IMR-90 (cell line): ENCODE measurements at regions not wholly inside any gene's neighbourhood (a gene's known extent, or its start where the extent isn't known, plus 50 kb on each side); places are given as distances from the start of the nearest gene placed in this dataset.

Source experiments
- ATAC-seq: fragments of 200-7000 bp; cut with Tn5 transposase; 2 replicates; pipeline ENCODE4 v1.9.1; 2020; ENCODE audit warnings: low read depth, mild to moderate bottlenecking, moderate library complexity
- BruUV-seq: library from RNA; stranded (reverse); fragments of 400-500 nt; replicated peaks from 2 replicates; lab custom pipeline; 2021; lab: Mats Ljungman, UMichigan
- CTCF ChIA-PET: fragments of 300-600 bp; formaldehyde crosslinking; extraction: SDS; loops from one replicate; lab custom pipeline; 2021; ENCODE audit warnings: antibody characterized with exemption; lab: Yijun Ruan, JAX
- POLR2A ChIA-PET: fragments of 300-600 bp; sonication (Branson Sonifier 250); formaldehyde crosslinking; loops from one replicate; lab custom pipeline; 2022; ENCODE audit warnings: antibody characterized with exemption; ENCODE audit not compliant: unreplicated experiment; lab: Charles Lee
- DNase-seq: peaks from one replicate; pipeline ENCODE4 v3.0.0; 2013
- H2AFZ ChIP-seq: replicated peaks from 2 replicates; pipeline ENCODE3; 2013; ENCODE audit warnings: low read length, mild to moderate bottlenecking; ENCODE audit not compliant: poor library complexity
- H2AK5ac ChIP-seq: 2 replicates; pipeline ENCODE4 v1.6.1; 2013; ENCODE audit warnings: low read depth, low read length, inconsistent platforms
- H2AK9ac ChIP-seq: replicated peaks from 2 replicates; pipeline ENCODE3; 2013; ENCODE audit warnings: mild to moderate bottlenecking, low read depth, low read length, moderate library complexity; ENCODE audit not compliant: poor library complexity
- H2BK120ac ChIP-seq: 2 replicates; pipeline ENCODE4 v1.6.1; 2013; ENCODE audit warnings: low read depth, low read length, inconsistent platforms
- H2BK15ac ChIP-seq: 3 replicates; pipeline ENCODE4 v1.6.1; 2013; ENCODE audit warnings: low read depth, low read length, inconsistent platforms
- H2BK20ac ChIP-seq: 2 replicates; pipeline ENCODE4 v1.6.1; 2013; ENCODE audit warnings: low read depth, mild to moderate bottlenecking, inconsistent platforms, low read length, moderate library complexity
- H2BK5ac ChIP-seq: 2 replicates; pipeline ENCODE4 v1.6.1; 2013; ENCODE audit warnings: mild to moderate bottlenecking, low read depth, low read length, inconsistent platforms; ENCODE audit not compliant: poor library complexity, severe bottlenecking
- H3K14ac ChIP-seq: replicated peaks from 2 replicates; pipeline ENCODE4 v1.6.1; 2013; ENCODE audit warnings: low read depth, low read length, inconsistent platforms
- H3K18ac ChIP-seq: 2 replicates; pipeline ENCODE4 v1.6.1; 2013; ENCODE audit warnings: low read depth, low read length, control low read depth
- H3K23ac ChIP-seq: 2 replicates; pipeline ENCODE4 v1.6.1; 2013; ENCODE audit warnings: low read depth, low read length, inconsistent platforms
- H3K27ac ChIP-seq: 2 replicates; pipeline ENCODE4 v1.5.1; 2013; ENCODE audit warnings: mild to moderate bottlenecking, control low read depth, low read length; ENCODE audit not compliant: insufficient read depth
- H3K27me3 ChIP-seq: 2 replicates; pipeline ENCODE4 v1.6.1; 2013; ENCODE audit warnings: low read length; ENCODE audit not compliant: control insufficient read depth, insufficient read depth
- H3K36me3 ChIP-seq: 2 replicates; pipeline ENCODE4 v1.6.1; 2013; ENCODE audit warnings: low read length, mixed read lengths; ENCODE audit not compliant: control insufficient read depth, insufficient read depth
- H3K4ac ChIP-seq: 2 replicates; pipeline ENCODE4 v1.6.1; 2013; ENCODE audit warnings: low read depth, low read length, inconsistent platforms
- H3K4me1 ChIP-seq: 2 replicates; pipeline ENCODE4 v1.6.1; 2013; ENCODE audit warnings: low read length, mixed read lengths; ENCODE audit not compliant: control insufficient read depth, insufficient read depth
- H3K4me2 ChIP-seq: 2 replicates; pipeline ENCODE4 v1.6.1; 2013; ENCODE audit warnings: low read depth, mild to moderate bottlenecking, control low read depth, low read length, moderate library complexity
- H3K4me3 ChIP-seq: 2 replicates; pipeline ENCODE4 v1.5.1; 2013; ENCODE audit warnings: low read depth, mild to moderate bottlenecking, control low read depth, low read length, moderate library complexity; ENCODE audit not compliant: insufficient read depth
- H3K56ac ChIP-seq: 2 replicates; pipeline ENCODE4 v1.6.1; 2013; ENCODE audit warnings: low read length, inconsistent platforms; ENCODE audit not compliant: insufficient read depth; ENCODE audit errors: extremely low read depth
- H3K79me1 ChIP-seq, 2 experiments: 2 replicates each; pipeline ENCODE4 v1.6.1; 2013; ENCODE audit warnings: low read length in 2 of 2, inconsistent platforms in 1 of 2, low read depth in 1 of 2
- H3K9ac ChIP-seq: 2 replicates; pipeline ENCODE4 v1.6.1; 2013; ENCODE audit warnings: low read depth, low read length, control low read depth
- H3K9me1 ChIP-seq: 2 replicates; pipeline ENCODE4 v1.6.1; 2013; ENCODE audit warnings: low read length, inconsistent platforms; ENCODE audit not compliant: insufficient read depth
- H3K9me3 ChIP-seq: 2 replicates; pipeline ENCODE4 v1.6.1; 2013; ENCODE audit warnings: low read length; ENCODE audit not compliant: control insufficient read depth, insufficient read depth
- H4K20me1 ChIP-seq: 2 replicates; pipeline ENCODE4 v1.6.1; 2013; ENCODE audit warnings: low read length, inconsistent platforms; ENCODE audit not compliant: insufficient read depth
- H4K5ac ChIP-seq: 2 replicates; pipeline ENCODE4 v1.6.1; 2013; ENCODE audit warnings: mild to moderate bottlenecking, low read depth, low read length, control low read depth
- H4K8ac ChIP-seq, 2 experiments: 2 replicates each; pipeline ENCODE4 v1.6.1; 2013; ENCODE audit warnings: low read depth in 2 of 2, low read length in 2 of 2, control low read depth in 1 of 2, inconsistent platforms in 1 of 2
- H4K91ac ChIP-seq: 2 replicates; pipeline ENCODE4 v1.6.1; 2013; ENCODE audit warnings: low read depth, low read length, inconsistent platforms; ENCODE audit not compliant: insufficient read depth
- BHLHE40 ChIP-seq: fragments of 150-350 bp; IDR thresholded peaks from 2 replicates; pipeline ENCODE4 v1.6.1; 2016; ENCODE audit warnings: mild to moderate bottlenecking, low read depth, low read length
- CEBPB ChIP-seq: IDR thresholded peaks from 2 replicates; pipeline ENCODE4 v1.6.1; 2012; ENCODE audit warnings: low read depth, low read length, improper control_type of control experiment
- CTCF ChIP-seq: conservative IDR thresholded peaks from 2 replicates; pipeline ENCODE4 v1.5.1; 2012; ENCODE audit warnings: mild to moderate bottlenecking, low read depth, low read length, improper control_type of control experiment
- ELK1 ChIP-seq: fragments of 150-350 bp; IDR thresholded peaks from 2 replicates; pipeline ENCODE4 v1.6.1; 2016; ENCODE audit warnings: low read depth, mild to moderate bottlenecking, low read length, moderate library complexity, borderline replicate concordance
- FOS ChIP-seq: fragments of 150-350 bp; IDR thresholded peaks from 2 replicates; pipeline ENCODE4 v1.6.1; 2016; ENCODE audit warnings: low read depth, low read length
- MAFK ChIP-seq: IDR thresholded peaks from 2 replicates; pipeline ENCODE4 v1.6.1; 2012; ENCODE audit warnings: low read depth, low read length, improper control_type of control experiment
- MXI1 ChIP-seq: IDR thresholded peaks from 2 replicates; pipeline ENCODE4 v1.6.1; 2012; ENCODE audit warnings: low read depth, mild to moderate bottlenecking, low read length, moderate library complexity, borderline replicate concordance
- NFE2L2 ChIP-seq: fragments of 150-350 bp; IDR thresholded peaks from 2 replicates; pipeline ENCODE4 v1.6.1; 2016; ENCODE audit warnings: low read depth, mild to moderate bottlenecking, low read length
- POLR2A ChIP-seq: IDR thresholded peaks from 2 replicates; pipeline ENCODE4 v1.6.1; 2012; ENCODE audit warnings: mild to moderate bottlenecking, low read depth, low read length
- RCOR1 ChIP-seq: IDR thresholded peaks from 2 replicates; pipeline ENCODE4 v1.6.1; 2012; ENCODE audit warnings: mild to moderate bottlenecking, low read length, improper control_type of control experiment; ENCODE audit not compliant: insufficient replicate concordance
- RFX5 ChIP-seq: IDR thresholded peaks from 2 replicates; pipeline ENCODE4 v1.8.0; 2012; ENCODE audit warnings: low read depth, mild to moderate bottlenecking, low read length, moderate library complexity
- SMC3 ChIP-seq: fragments of 150-350 bp; IDR thresholded peaks from 2 replicates; pipeline ENCODE4 v1.6.1; 2016; ENCODE audit warnings: low read depth, mild to moderate bottlenecking, antibody characterized with exemption, low read length, moderate library complexity
- USF2 ChIP-seq: fragments of 150-350 bp; IDR thresholded peaks from 2 replicates; pipeline ENCODE4 v1.6.1; 2017; ENCODE audit warnings: mild to moderate bottlenecking, antibody characterized with exemption, low read length, low read depth
- WGBS, 2 experiments: methylation state at CpG; one replicate each; pipeline versions ENCODE4 v1.1.5 to v1.1.7; 2013; ENCODE audit warnings: missing lambda C conversion rate in 2 of 2; ENCODE audit not compliant: insufficient read length in 1 of 2; ENCODE audit errors: extremely low coverage in 2 of 2; 5-methylcytosine and 5-hydroxymethylcytosine counted together
- dilution Hi-C: fragments of 300-500 bp; cut with HindIII; formaldehyde crosslinking; loops from one replicate; pipeline ENCODE4 v1.14.3; 2018; ENCODE audit warnings: low sequenced_read_pairs; ENCODE audit not compliant: unreplicated experiment
- in situ Hi-C: fragments of 300-500 bp; cut with MboI; formaldehyde crosslinking; loops from 3 replicates; pipeline ENCODE4 v1.14.3; 2019; ENCODE audit warnings: low sequenced_read_pairs, inconsistent platforms, mixed read lengths
- intact Hi-C: fragments of 100-400 bp; cut with micrococcal nuclease; formaldehyde crosslinking; loops from 2 replicates; pipeline ENCODE4 v1.10.0; 2022

GRCh38 chr4:89561048-89561447 lies 253.4 kb upstream of the GPRIN3 start:
- H3K27me3 ChIP-seq, result no peaks in the 10 kb centered on the region
- dilution Hi-C loops (no loop called here), intact Hi-C loops (no loop called here), in situ Hi-C loops (no loop called here)
- no peak overlapping the region for H3K9ac ChIP-seq
- ATAC-seq, result no peak
- no peak overlapping the region for H2BK20ac ChIP-seq
- no peak overlapping the region for H2AFZ ChIP-seq
- no peak overlapping the region for H2BK120ac ChIP-seq
- CTCF ChIA-PET, result no interaction called here
- H3K9me1 ChIP-seq, result no peaks in the 10 kb centered on the region
- H3K27ac ChIP-seq, result no peak overlapping the region
- no peak overlapping the region for H2AK5ac ChIP-seq
- H3K4ac ChIP-seq, result no peak overlapping the region
- no peak overlapping the region for H3K4me2 ChIP-seq
- no peak overlapping the region for H2BK15ac ChIP-seq
- no peak overlapping the region for H3K23ac ChIP-seq
- H4K8ac ChIP-seq, result no peak overlapping the region
- no peak overlapping the region for H3K18ac ChIP-seq
- no peak for DNase-seq
- WGBS, 2 experiments, result no CpG with 5 or more reads among the region's 2 CpGs
- H3K4me3 ChIP-seq, result no peak overlapping the region
- H3K36me3 ChIP-seq, result no peaks in the 10 kb centered on the region
- BruUV-seq, result no TSS peak
- no peaks in the 10 kb centered on the region for H3K9me3 ChIP-seq
- no peak overlapping the region for H3K56ac ChIP-seq
- H2BK5ac ChIP-seq, result no peak overlapping the region
- H3K79me1 ChIP-seq, result no peaks in the 10 kb centered on the region
- TF ChIP-seq CEBPB (no peak), RFX5 (no peak), MXI1 (no peak), FOS (no peak), MAFK (no peak), SMC3 (no peak), BHLHE40 (no peak), RCOR1 (no peak), USF2 (no peak), POLR2A (no peak), NFE2L2 (no peak), CTCF (no peak), ELK1 (no peak)
- H4K5ac ChIP-seq, result no peak overlapping the region
- H4K91ac ChIP-seq, result no peak overlapping the region
- POLR2A ChIA-PET, result no interaction called here
- no peaks in the 10 kb centered on the region for H3K4me1 ChIP-seq
- H2AK9ac ChIP-seq, result no peak overlapping the region
- no peak overlapping the region for H3K14ac ChIP-seq
- H4K20me1 ChIP-seq, result no peaks in the 10 kb centered on the region
